GM19351 (cell line): ENCODE measurements at regions not wholly inside any gene's neighbourhood (a gene's known extent, or its start where the extent isn't known, plus 50 kb on each side); places are given as distances from the start of the nearest gene placed in this dataset.
"Not testable (repeated sequence)": the region's sequence is repeated elsewhere in the genome, so short reads cannot be mapped to it uniquely, and the experiment has no call there.

Experiments
- ATAC-seq: cut with Tn5 transposase; IDR thresholded peaks from one replicate; pipeline ENCODE4 v1.9.1; 2021; ENCODE audit warnings: mild to moderate bottlenecking, moderate library complexity; ENCODE audit not compliant: unreplicated experiment

GRCh38 chr12:38016602-38017001 lies 300.0 kb upstream of the ALG10B start:
- ATAC-seq, result no peak

- no peak for ATAC-seq
These were observed 290.7 kb upstream of the ALG10B start for GRCh38 chr12:38025916-38026315.

GRCh38 chr12:38053113-38053512 lies 263.5 kb upstream of the ALG10B start:
- ATAC-seq, result no peak

DNA sequence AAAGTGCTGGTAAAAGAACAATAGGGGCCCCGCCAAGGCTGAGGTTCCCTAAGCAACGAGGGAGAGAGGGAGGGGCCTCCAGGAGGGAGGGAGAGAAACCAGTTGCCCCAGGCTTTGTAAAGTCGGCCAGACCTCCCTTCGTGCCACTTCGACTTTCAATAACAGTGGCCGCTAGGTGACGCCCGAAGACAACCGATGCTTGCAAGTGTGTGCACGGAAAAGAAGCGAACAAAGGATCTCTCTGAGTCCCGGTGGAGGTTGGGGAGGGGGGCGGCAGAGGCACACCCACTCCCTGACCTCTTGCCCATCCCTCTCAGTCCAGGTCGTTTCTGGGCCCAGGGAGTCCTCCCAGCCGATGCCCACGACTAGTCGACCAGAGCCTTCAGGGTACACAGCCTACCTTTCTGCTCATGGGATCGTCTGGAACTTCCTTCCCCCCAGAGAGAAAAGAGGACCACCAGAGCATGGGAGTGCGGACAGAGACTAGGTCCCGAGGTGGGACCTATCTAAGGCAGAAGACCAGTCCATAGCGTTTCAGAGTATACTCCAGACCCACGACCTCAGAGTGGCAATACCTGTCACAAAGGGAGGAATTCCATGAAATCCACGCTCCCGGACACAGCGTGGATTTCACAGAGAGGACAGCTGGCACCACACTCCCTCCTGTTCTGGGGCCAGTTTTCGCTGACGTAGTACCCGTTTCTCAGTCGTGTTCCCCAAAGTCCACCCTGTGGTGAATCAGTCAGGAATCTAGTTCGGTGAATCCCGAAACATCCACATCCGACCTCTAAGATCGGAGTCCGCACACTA lies 262.7 kb upstream of the ALG10B start:
- ATAC-seq, result no peak

DNA sequence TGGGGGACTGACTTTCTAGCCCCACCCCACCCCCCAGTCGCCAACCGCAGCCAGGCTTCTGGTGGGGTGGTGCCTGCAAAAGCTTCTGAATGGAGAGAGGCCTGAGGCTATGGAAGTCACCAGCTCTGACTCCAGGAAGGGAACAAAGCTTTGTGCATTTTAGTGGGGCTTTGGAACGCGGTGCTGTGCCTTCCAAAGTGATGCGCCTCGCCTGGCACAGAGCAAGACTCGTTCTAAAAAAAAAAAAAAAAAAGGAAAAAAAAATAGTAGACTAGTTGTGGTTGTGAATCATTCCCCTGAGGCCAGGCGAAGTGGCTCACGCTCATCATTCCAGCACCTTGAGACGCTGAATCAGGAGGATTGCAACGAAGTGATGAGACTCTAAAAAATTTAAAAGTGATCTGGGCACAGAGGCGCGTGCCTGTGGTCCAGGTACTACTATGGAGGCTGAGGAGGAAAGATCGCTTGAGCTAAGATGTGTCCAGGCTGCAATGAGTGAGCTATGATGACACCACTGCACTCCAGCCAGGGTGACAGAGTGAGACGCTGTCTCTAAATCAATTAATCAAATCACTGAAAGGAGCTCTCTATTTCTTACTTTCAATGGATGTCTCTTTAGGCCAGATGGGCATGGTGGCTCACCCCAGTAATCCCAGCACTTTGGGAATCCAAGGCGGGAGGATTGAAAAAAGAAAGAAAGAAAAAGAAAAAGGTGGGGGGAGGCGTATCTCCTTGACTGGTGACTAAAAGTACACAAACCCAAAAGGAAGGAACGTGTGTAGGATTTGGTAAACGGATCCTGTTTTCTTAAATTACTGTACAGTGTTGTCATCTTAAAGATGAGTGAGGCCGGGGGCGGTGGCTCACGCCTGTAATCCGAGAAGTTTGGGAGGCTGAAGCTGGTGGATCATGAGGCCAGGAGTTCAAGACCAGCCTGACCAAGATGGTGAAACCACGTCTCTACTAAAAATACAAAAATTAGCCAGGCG lies 259.6 kb upstream of the ALG10B start:
- no peak for ATAC-seq

DNA sequence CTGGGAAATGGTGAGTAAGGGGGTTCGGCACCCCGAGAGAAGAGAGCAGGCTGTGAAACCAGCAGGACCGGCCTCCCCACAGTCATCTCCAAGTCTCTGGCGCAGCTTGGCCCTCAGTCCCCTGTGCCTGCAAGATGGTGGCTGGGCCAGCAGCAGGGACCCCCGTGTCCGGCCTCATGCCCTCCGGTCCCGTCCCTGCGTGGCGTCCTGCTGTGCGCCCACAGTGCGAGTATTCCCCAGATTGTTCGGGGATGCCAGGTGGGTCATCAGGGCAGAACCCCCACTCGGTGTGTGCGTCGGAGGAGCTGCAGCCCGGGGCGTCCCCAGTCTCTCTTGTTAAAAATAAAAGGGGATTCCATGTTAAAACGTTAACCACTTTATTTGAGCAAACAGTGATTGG lies 216.9 kb upstream of the ALG10B start:
- ATAC-seq, result no peak

DNA sequence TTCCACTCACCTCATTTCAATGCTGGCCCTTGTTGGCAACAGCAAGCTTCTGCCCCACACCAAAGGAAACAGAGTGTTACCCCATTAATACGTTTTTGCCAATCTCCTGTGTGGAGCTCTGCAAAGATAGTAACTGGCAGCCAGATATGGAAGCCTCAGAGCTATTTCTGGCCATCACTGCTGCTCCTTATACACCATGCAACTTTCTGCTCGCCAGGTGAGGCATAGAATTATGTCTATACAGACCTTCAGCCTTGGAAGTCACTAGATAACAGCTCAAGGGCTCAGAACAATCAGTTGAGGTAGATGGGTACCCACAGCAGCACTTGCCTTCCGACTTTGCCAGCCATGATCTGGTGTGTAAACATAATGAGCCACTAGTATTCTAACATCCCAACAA lies 214.8 kb upstream of the ALG10B start:
- no peak for ATAC-seq

GRCh38 chr12:38102197-38102596 lies 214.4 kb upstream of the ALG10B start:
- no peak for ATAC-seq

GRCh38 chr12:38110026-38110699 lies 206.4 kb upstream of the ALG10B start:
- ATAC-seq, result no peak

- ATAC-seq, result no peak
These were observed 202.6 kb upstream of the ALG10B start for GRCh38 chr12:38113991-38114390.

DNA sequence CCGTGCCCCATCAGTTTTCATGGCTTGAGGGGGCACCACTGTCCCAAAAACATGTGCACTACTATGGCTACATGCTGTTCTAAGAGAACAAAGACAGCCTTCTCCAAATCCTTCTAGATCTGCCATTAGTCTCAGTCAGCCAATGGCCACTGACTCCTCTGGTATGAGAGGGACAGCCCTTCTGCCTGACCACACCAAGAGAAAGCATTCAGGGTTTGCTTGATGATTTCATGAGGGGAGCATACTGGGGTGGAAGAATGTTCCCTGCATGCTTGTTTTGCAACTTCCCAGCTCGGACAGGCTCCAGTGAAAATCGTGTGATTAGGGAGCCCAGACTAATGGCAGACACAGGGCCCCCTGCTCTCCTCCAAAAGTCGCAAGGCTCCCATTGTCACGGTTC lies 199.6 kb upstream of the ALG10B start:
- no peak for ATAC-seq

DNA sequence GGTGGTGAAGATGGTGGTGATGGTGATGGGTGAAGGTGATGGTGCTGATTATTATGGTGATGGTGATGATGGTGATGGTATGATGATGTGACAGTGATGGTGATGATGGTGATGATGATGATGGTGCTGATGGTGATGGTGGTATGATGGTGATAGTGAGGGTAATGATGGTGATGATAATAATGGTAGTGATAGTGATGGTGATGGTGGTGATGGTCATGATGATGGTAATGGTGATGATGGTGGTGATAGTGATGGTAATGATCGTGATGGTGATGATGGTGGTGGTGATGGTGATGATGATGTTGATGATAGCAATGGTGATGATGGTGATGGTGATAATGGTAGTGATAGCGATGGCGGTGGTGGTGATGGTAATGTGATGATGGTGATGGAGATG lies 197.9 kb upstream of the ALG10B start:
- no peak for ATAC-seq

GRCh38 chr12:38120438-38120837 lies 196.1 kb upstream of the ALG10B start:
- no peak for ATAC-seq

DNA sequence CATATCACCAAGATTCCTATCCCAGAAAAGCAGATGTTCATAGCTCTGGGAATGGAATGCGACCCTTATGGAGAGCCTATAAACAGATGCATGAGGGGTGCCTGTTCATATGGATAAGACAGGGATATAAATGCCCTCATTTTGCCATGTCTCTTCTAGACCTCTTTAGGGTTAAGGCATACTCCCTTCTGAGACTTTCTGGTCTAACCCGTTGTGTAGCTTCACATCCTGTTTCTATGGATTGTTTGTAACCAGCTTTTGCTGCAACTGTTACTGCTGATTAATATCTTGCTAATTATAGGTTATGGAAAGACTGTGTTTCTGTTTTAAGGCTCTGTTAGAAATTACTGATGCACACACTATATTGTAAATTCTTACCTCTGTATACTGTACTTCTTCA lies 193.5 kb upstream of the ALG10B start:
- ATAC-seq, result not testable (repeated sequence)

DNA sequence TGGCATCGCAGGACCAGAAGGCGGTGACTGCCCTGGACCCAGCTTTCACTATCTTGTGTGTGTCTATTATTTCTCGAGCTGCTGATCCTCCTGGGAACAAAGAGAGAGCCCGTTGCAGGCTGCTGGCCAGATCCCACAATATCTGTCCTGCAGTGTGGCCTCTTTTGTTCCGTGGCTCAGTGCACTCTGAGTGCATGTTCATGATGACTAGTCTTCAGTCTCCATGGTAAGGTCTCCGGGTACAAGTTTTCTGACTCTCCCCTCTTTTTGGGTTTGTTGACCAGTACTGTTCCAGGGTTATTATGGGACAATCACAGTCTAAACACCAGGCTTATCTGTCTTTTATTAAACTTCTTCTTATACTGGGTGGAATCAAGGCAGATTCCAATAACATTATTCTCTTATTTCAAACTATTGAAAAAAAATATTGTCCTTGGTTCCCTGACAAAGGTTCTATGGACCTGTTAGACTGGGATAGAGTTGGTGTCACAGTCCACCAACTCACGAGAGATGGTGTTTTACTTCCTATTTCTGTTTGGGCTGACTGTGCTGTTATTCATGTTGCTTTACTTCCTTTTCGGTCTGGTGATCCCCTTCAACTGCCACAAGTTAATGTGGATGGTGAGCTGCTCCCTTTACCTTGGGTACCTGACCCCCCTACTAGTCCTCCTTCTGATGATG lies 192.9 kb upstream of the ALG10B start:
- no peak for ATAC-seq

- no peak for ATAC-seq
These were observed 192.1 kb upstream of the ALG10B start for GRCh38 chr12:38124247-38125012.

GRCh38 chr12:38132139-38132538 lies 184.4 kb upstream of the ALG10B start:
- no peak for ATAC-seq

GRCh38 chr12:38137287-38137686 lies 179.3 kb upstream of the ALG10B start:
- ATAC-seq, result no peak

DNA sequence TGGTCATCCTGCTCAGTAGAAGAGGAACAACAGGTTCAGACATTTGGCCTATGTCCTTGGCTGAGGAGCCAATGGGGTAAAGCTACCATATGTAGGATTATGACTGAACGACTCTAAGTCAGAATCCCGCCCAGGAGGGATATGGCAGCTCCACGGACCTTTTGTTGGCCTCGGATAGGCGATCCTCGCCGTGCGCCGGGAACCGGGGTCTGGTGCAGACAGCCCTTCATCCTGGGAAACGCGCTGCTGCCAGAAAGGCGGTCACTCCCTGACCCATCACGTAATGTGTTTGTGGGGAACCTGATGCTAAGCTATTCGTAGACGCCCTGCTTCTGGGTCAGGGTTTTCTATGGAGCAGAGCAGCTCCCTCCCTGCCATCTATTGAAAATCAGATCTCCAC lies 178.9 kb upstream of the ALG10B start:
- ATAC-seq, result no peak
